VCaP (cell line): ENCODE measurements at regions not wholly inside any gene's neighbourhood (a gene's known extent, or its start where the extent isn't known, plus 50 kb on each side); places are given as distances from the start of the nearest gene placed in this dataset.

Source experiments
- H3K27ac ChIP-seq: fragments of 450-650 bp; 2 replicates; pipeline ENCODE4 v1.5.1; 2017
- CTCF ChIP-seq: fragments of 450-650 bp; conservative IDR thresholded peaks from 2 replicates; pipeline ENCODE4 v1.5.1; 2017; ENCODE audit warnings: mild to moderate bottlenecking, moderate library complexity

GRCh38 chr3:170712336-170712735 is 126.5 kb upstream of the SLC7A14 start:
- H3K27ac ChIP-seq: no peak overlapping the region
- no peak for TF ChIP-seq CTCF

- TF ChIP-seq CTCF: no peak
- no peak overlapping the region for H3K27ac ChIP-seq
Measured at GRCh38 chr3:170711786-170712185, 125.9 kb upstream of the SLC7A14 start.

- H3K27ac ChIP-seq: no peak overlapping the region
- no peak for TF ChIP-seq CTCF
Measured at GRCh38 chr3:170709046-170709445, 123.2 kb upstream of the SLC7A14 start.

- H3K27ac ChIP-seq: no peak overlapping the region
- no peak for TF ChIP-seq CTCF
Measured at GRCh38 chr3:170707899-170708298, 122.0 kb upstream of the SLC7A14 start.

GRCh38 chr3:170705131-170705530 is 119.3 kb upstream of the SLC7A14 start:
- no peak for TF ChIP-seq CTCF
- no peak overlapping the region for H3K27ac ChIP-seq

GRCh38 chr3:170703121-170703588 is 117.3 kb upstream of the SLC7A14 start:
- no peak for TF ChIP-seq CTCF
- H3K27ac ChIP-seq: no peak overlapping the region

GRCh38 chr3:170701696-170702678 is 116.1 kb upstream of the SLC7A14 start:
- H3K27ac ChIP-seq: no peak overlapping the region

More at GRCh38 chr3:170701696-170702678, 116.1 kb upstream of the SLC7A14 start:
- TF ChIP-seq CTCF: no peak
